Urinary bladder (tissue), 3 donors: ENCODE measurements at regions not wholly inside any gene's neighbourhood (a gene's known extent, or its start where the extent isn't known, plus 50 kb on each side); places are given as distances from the start of the nearest gene placed in this dataset.

Experiments used
- DNase-seq: peaks from one replicate; pipeline ENCODE4 v3.0.0-alpha.2; 2015; ENCODE audit errors: extremely low spot score
- H3K27ac ChIP-seq: one replicate; pipeline ENCODE4 v1.5.1; 2013; ENCODE audit warnings: low read depth, mild to moderate bottlenecking, moderate library complexity
- H3K36me3 ChIP-seq: one replicate; pipeline ENCODE4 v1.6.1; 2013; ENCODE audit warnings: mild to moderate bottlenecking, moderate library complexity; ENCODE audit not compliant: insufficient read depth
- H3K4me1 ChIP-seq: one replicate; pipeline ENCODE4 v1.6.1; 2013; ENCODE audit warnings: mild to moderate bottlenecking, moderate library complexity; ENCODE audit not compliant: insufficient read depth
- H3K4me3 ChIP-seq: one replicate; pipeline ENCODE4 v1.5.1; 2013; ENCODE audit warnings: low read depth, low read length
- whole genome bisulfite sequencing: extraction: QIAGEN DNeasy Blood & Tissue Kit; methylation state at CpG from one replicate; pipeline ENCODE4 v1.1.7; 2013; 5-methylcytosine and 5-hydroxymethylcytosine counted together
- donor health status: healthy with polysubstance abuse.
- donor health status: healthy.

DNA sequence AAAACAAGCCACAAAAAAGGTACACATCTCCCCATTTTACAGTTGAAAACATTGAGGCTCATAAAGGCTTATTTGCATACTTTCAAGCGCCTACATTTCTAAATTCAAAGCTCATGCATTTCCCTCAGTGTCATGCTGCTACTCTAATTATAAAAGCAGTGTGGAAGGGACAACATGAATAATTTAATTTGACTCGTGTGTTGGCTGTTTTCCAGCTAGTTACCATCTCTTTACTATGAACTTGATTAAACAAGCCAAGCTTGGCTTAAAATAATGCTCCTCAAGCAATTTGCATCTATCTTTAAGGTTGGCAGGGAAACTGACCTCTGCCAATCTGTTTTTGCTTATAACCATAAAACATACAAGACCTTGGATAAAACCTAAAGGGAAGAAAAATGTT lies 252.5 kb upstream of the NEIL3 start:
- Histone ChIP-seq H3K27ac (no peak overlapping the region), H3K4me3 (no peak overlapping the region), H3K36me3 (no peaks in the 10 kb centered on the region), H3K4me1 (no peaks in the 10 kb centered on the region)
- 70% methylated on average over 2 of the region's 2 CpGs for WGBS
- no peak for DNase-seq

DNA sequence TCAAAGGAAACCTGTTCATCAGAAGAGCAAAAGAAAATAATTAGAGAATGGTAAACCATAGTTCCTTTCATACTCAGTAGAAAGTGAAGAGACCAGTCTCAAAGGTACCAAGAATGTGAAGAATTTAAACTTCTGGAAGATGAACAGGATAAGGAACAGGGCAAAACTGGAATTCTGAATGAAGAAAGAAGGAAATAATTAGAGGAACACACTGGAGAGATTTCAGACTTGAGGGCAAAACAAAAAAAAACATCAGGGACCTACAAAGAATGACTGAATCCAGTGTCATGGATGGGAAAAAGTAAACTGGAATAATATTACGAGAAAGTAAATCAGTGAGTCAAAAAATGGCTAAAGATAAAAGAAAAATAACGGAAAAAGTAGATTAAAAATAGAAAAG lies 245.6 kb upstream of the NEIL3 start:
- H3K4me1 ChIP-seq: no peaks in the 10 kb centered on the region
- DNase-seq: no peak
- 88% methylated on average over 2 of the region's 2 CpGs for WGBS
- no peaks in the 10 kb centered on the region for H3K36me3 ChIP-seq
- H3K4me3 ChIP-seq: no peak overlapping the region
- no peak overlapping the region for H3K27ac ChIP-seq

DNA sequence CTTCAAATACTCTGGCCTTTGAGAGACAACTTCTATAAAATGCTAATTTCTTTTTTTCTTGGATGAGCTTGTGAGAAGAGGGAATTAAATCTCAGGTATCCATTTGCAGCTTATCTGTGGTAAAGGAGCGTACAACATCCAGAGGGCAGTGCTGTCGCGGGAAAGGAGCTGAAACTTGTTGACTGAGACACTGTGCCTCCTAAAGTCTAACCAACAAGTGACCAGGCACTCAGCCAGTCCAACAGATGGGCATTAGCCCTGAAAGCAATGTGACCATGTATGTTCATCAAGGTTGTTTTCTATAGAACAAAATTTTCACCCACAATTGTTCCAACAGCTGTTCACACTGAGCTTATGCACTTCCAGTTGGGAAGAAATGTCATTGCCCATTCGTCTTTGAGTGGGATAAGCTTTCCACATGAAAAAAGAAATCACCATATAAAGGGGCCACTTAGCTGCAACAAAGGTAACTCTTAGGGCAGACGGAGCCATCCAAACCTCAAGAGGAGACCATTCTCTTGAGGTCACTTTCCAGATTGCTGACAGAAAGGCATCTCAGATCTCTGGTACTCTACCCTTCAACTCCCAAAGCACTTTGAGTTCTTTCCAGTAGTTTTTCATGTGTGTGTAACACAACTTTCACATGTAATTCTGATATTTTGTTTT lies 244.8 kb upstream of the NEIL3 start:
- 87% methylated on average over 5 of the region's 5 CpGs for whole genome bisulfite sequencing
- DNase-seq: no peak
- no peaks in the 10 kb centered on the region for H3K36me3 ChIP-seq
- H3K4me1 ChIP-seq: no peaks in the 10 kb centered on the region
- no peak overlapping the region for H3K4me3 ChIP-seq
- H3K27ac ChIP-seq: no peak overlapping the region

DNA sequence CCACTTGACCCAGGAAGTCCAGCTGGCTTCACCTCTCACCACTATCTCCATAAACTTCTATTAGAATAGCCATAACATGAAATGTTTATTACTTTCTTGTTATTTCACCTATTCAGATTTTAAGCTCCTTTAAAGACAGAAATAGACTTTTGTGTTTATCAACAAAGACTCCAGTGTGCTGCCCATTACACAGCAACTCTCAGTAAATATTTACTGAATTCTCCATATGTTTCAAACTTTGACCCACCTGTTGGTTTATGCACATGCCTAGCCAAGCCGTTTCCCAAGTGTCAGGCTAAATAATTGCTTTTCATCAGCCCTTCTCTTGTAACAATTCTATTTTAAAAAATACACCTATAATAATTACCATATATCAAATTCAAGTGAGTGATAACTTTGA lies 242.9 kb upstream of the NEIL3 start:
- Histone ChIP-seq H3K27ac (no peak overlapping the region), H3K36me3 (no peaks in the 10 kb centered on the region), H3K4me3 (no peak overlapping the region), H3K4me1 (no peaks in the 10 kb centered on the region)
- DNase-seq: no peak
- 41% methylated on average over 1 of the region's 1 CpG for whole genome bisulfite sequencing

DNA sequence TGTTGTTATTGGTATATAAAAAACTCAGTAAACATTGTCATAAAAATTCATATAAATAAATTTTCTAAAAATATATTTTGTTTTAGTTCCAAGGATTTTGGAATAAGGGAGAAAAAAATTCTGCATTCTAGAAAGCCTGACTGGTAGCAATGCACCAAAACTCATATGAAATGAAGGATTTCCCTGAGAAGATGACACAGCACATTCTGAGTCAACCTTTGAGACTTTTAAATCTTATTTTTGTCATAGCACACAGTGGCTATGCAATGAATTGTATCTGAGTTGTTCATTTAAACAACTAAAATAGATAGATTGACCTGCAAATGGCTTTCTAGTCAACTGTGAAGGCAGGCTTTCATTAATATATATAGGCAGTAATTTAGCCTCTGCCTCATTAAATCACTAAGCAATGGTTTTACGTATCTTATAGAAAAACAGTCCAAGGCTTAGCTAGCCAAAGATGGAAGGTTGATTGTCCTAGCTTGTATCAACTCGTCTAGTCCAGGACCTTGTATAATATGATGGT lies 239.1 kb upstream of the NEIL3 start:
- 76% methylated on average over 2 of the region's 2 CpGs for WGBS
- Histone ChIP-seq H3K27ac (no peak overlapping the region), H3K36me3 (no peaks in the 10 kb centered on the region), H3K4me1 (no peaks in the 10 kb centered on the region), H3K4me3 (no peak overlapping the region)
- no peak for DNase-seq

DNA sequence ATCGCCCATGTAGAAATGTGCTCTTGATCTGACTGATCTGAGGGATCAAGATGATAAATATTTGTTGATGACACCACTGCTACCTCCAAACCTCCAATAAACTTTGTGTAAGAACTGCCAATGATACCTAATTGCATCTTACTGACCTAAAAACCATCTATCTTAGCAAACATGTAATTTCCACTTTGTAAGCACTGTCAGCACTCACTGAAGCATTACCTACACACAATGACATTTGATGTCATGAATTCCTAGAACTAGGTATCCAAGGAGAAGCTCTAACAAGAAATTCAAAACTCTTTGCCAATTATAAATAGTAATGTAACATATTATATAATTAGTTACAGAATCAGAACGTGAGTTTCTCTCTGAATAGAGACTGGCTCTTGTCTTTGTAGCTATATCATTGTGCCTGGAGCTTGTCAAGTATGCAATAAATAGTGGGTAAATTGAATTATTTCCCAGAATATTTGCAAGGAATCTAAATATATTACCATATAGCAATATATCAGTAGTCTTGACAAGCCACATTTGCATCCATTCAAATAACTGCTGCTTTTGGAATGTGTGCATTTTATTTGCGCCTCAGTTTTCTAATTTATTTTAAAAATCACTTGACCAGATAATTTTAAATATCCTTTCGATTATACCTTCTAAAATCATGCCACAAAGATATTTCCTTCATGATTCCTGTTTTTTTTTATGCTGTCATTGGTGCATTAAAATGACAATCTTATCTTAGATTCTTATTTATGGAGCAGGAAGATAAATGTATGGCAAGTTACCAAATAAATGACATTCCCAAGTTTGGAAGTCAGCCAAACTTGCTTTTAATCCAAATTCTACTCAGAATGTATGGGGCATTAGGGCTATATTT lies 232.3 kb upstream of the NEIL3 start:
- 45% methylated on average over 4 of the region's 4 CpGs for WGBS
- no peak overlapping the region for H3K27ac ChIP-seq
- H3K4me1 ChIP-seq: no peaks in the 10 kb centered on the region
- H3K4me3 ChIP-seq: no peak overlapping the region
- no peaks in the 10 kb centered on the region for H3K36me3 ChIP-seq
- DNase-seq: no peak

DNA sequence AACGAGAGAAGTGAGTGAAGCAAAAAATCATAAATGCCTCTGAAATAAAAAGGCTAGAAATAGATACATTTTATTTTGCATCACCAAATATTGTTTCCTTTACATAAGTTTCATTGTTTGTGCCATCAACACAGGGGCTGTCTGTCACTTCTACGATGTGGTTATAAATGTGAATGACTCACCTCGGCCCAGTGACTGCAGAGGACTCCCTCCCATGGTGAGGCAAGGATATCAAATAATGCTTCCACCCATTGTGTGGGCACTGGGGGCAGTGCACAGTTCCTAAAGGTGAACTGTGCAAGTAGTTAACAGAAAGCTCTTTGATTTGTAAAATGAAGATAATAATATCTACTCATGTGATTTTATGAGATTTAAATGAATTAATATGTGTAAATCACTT lies 230.3 kb upstream of the NEIL3 start:
- Histone ChIP-seq H3K4me3 (no peak overlapping the region), H3K36me3 (no peaks in the 10 kb centered on the region), H3K27ac (no peak overlapping the region), H3K4me1 (no peaks in the 10 kb centered on the region)
- no peak for DNase-seq
- 42% methylated on average over 3 of the region's 3 CpGs for WGBS

DNA sequence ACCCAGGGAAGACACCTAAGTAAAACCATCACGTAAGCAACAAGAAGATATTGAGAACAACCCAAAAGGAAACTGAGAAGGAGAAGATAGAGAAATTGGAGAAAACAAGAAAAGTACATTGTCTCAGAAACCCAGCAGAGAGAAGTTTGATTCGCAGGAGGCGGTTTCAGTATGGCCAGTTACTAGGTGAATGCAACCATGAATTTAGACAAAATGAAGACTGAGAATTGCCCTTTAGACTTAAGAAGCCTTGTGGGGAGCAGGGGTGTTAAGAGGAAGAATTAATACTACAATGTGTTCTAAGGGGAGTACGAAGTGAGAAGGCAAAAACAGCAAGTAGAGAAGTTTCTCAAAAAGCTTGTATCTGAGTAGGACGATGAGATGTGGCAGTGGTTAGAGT lies 229.3 kb upstream of the NEIL3 start:
- no peak for DNase-seq
- 73% methylated on average over 5 of the region's 5 CpGs for WGBS
- Histone ChIP-seq H3K36me3 (no peaks in the 10 kb centered on the region), H3K4me1 (no peaks in the 10 kb centered on the region), H3K4me3 (no peak overlapping the region), H3K27ac (no peak overlapping the region)

DNA sequence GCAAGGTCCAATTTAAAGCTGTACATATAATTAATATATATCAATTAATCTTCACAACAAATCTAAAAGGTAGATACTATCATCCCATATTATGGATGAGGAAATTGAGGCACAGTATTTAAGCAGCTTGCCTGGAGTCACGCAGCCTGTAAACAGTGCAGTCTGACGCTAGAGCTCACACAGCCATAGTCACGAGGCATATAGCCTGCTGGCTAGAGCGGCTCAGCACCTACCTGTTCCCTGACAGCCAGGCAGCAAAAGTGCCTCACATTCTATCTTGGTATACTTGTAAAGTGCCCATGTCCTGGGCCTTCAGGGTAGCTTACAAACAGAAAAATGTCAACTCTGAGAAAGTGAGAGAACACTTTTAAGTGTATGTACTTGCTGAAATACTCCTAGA lies 222.6 kb upstream of the NEIL3 start:
- H3K27ac ChIP-seq: no peak overlapping the region
- WGBS: 87% methylated on average over 4 of the region's 4 CpGs
- no peaks in the 10 kb centered on the region for H3K4me1 ChIP-seq
- no peak for DNase-seq
- H3K36me3 ChIP-seq: no peaks in the 10 kb centered on the region
- no peak overlapping the region for H3K4me3 ChIP-seq

DNA sequence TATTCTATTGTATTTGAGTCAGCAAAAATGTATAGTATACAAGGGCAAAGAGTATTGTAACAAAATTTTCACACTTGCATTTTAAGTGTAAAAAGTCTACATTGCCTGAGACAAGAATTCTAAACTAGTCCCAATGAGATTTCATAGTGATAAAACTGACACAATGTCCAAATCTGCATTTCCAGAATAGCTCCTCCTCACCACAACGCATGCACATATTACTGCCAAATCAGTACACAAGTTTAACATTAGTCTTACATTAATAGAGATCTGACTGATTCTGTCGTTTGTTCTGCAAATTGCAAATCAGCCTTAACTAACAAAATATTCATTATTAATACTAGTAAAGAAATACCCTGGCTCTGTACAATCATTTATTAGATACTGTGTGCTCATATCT lies 222.2 kb upstream of the NEIL3 start:
- Histone ChIP-seq H3K4me1 (no peaks in the 10 kb centered on the region), H3K4me3 (no peak overlapping the region), H3K36me3 (no peaks in the 10 kb centered on the region), H3K27ac (no peak overlapping the region)
- no peak for DNase-seq
- 77% methylated on average over 2 of the region's 2 CpGs for WGBS

DNA sequence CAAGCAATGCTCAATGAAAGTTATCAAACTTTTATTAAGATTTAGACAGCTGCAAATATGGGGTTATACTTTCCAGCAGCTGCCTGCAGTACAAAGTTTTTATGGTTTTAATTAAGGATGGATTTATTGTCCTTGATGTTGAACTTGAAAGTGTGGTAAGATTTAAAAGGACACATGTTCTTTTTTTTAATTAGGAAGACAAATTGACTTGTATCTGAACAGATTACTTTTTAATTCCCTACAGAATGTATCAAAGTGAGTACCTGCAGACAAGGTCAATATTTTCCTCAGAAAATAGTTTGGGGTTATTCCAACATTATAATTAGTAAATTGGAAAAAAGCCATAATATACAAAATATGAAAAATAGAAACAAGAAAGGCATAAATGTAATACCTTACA lies 218.2 kb upstream of the NEIL3 start:
- no peaks in the 10 kb centered on the region for H3K4me1 ChIP-seq
- no peak overlapping the region for H3K27ac ChIP-seq
- no peaks in the 10 kb centered on the region for H3K36me3 ChIP-seq
- no peak for DNase-seq
- no peak overlapping the region for H3K4me3 ChIP-seq

DNA sequence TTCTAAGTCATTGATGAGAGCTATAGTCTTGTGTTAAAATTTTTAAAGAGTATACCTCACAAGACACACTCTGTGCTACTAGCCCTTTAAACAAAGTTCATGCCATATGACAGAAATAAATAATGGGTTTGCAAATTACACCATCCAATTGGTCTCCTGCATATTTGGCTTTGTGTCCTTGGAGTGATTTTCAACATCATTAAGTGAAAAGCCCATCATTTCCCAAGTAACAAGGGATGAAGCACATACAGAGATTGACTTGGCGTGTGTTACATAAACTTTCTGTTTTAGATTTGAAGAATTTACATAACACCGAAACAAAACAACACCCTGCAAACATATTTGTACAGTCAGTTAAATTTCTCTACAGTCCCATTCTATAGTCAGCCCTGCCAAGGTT lies 216.9 kb upstream of the NEIL3 start:
- Histone ChIP-seq H3K27ac (no peak overlapping the region), H3K36me3 (no peaks in the 10 kb centered on the region), H3K4me1 (no peaks in the 10 kb centered on the region), H3K4me3 (no peak overlapping the region)
- no peak for DNase-seq
- 74% methylated on average over 2 of the region's 2 CpGs for WGBS

DNA sequence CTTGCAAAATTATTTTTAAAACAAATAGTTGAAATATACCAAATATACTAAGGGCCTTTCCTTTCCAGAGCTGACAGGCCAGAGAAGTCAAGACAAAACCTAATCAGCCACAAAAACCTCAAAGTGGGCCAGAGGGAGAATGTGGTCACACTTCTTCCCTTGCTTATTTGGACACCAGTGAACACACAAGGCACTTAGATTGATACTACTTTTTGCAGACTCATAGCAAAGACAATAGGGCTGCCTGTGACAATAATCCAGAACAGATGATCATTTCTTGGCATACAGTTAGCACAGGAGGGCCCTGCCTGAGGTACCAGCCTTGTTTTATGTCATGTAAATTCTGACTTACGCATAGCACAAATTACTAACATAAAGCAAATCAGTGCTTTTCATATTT lies 215.7 kb upstream of the NEIL3 start:
- WGBS: 99% methylated on average over 1 of the region's 1 CpG
- Histone ChIP-seq H3K36me3 (no peaks in the 10 kb centered on the region), H3K4me3 (no peak overlapping the region), H3K27ac (no peak overlapping the region), H3K4me1 (no peaks in the 10 kb centered on the region)
- DNase-seq: no peak

DNA sequence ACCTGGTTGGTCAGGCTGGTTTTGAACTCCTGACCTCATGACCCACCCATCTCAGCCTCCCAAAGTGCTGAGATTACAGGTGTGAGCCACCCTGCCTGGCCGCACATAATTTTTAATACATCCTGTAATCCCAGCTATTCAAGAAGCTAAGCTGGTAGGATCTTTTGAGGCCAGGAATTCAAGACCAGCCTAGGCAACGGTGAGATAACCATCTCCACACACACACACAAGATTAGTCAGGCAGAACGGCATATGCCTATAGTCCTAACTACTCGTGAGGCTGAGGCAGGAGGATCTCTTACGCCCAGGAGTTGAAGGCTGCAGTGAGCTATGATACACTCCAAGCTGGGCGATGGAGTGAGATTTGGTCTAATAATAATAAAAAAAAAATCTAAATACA lies 212.4 kb upstream of the NEIL3 start:
- no peaks in the 10 kb centered on the region for H3K4me1 ChIP-seq
- H3K27ac ChIP-seq: no peak overlapping the region
- no peak for DNase-seq
- 92% methylated on average over 6 of the region's 6 CpGs for WGBS
- no peak overlapping the region for H3K4me3 ChIP-seq
- H3K36me3 ChIP-seq: no peaks in the 10 kb centered on the region
